C4-2B (cell line): ENCODE measurements at regions not wholly inside any gene's neighbourhood (a gene's known extent, or its start where the extent isn't known, plus 50 kb on each side); places are given as distances from the start of the nearest gene placed in this dataset.

Source experiments
- CTCF ChIP-seq: fragments of 450-650 bp; conservative IDR thresholded peaks from 2 replicates; pipeline ENCODE4 v1.5.1; 2017; ENCODE audit warnings: mild to moderate bottlenecking
- ZFX ChIP-seq: fragments of 450-650 bp; IDR thresholded peaks from 2 replicates; pipeline ENCODE4 v1.6.1; 2017

DNA sequence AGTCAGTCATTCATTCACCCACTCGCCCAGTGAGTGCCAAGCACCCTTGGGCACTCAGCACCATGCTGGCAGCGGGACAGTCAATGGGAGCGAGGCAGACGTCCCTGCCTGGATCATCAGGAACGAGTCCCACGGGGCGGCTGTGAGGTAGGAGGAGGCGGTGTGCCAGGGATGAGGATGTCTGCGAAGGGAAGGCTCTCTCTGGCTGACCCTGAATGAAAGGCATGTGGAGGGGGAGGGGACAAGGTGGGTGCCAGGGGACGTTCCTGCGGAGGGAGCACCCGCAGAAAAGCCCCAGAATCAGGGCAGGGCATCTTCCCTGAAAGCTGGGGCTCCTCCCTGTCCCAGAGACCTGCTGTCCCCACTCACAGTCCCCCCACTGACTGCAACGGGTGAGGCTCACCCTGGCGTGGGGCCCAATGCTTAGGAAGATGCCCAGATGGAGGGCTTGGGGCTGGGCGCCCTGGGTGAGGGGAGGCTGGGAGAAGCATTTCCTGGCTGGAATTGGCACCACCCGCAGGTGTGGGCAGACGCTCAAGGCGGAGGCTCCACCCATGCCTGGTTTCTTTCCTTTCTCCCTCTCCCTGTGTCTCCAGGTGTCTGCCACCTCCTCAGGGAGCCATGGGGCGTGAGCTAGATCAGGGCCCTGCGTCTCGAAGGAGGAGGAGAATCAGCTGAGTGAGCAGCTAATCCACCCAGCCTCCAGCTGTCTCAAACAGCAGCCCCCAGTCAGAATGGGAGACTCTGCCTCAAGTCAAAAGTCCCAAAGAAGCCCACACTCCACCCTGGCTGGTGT lies 179.0 kb upstream of the PPP1R26 start:
- TF ChIP-seq CTCF, result no peak
- TF ChIP-seq ZFX, result no peak
